Activated T-cell treated with anti-CD3 and anti-CD28 coated beads for 24 hours (primary cell): ENCODE measurements at regions not wholly inside any gene's neighbourhood (a gene's known extent, or its start where the extent isn't known, plus 50 kb on each side); places are given as distances from the start of the nearest gene placed in this dataset.
"Not testable (repeated sequence)": the region's sequence is repeated elsewhere in the genome, so short reads cannot be mapped to it uniquely, and the experiment has no call there.

ENCODE experiments used
- DNase-seq: peaks from one replicate; pipeline ENCODE4 v3.0.0-alpha.2; 2020; ENCODE audit warnings: low read depth

GRCh38 chr3:82015241-82015640 lies 253.8 kb upstream of the GBE1 start:
- no peak for DNase-seq

DNA sequence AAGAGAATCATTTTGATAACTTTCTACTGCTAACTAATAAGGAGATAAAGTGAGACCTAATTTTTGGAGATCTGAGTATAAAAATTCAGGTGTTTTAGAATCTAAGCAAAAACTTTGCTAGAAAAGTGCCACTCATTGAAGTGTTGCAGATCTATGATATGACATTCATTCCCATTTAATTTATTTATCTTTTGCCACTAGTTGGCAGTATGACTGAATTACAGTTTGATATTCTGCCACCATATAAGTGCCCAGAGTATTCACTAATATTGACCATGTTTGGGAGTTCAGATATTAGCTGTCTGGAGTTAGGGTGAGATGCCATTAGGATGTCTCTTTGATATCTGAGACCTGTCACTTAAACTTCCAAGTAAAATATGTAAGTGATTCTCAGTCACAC lies 251.3 kb upstream of the GBE1 start:
- no peak for DNase-seq

DNA sequence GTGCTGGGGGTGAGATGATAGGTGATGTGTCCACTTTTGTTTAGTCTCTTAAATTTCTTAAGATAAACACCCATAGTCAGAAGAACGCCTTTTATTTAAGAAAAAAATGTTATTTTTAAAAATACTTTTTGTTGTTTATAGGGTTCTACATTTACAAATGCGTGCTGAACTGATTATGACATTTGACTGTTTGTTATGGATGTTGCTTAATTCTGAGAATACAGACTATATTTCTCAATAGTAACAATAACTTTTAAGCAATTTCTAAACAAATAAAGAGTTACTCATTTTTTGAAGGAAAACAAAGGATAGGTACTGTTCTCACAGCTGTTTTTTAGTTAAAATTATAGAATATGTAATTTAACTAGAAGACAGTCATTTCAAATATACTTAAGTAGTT lies 249.9 kb upstream of the GBE1 start:
- DNase-seq: no peak

DNA sequence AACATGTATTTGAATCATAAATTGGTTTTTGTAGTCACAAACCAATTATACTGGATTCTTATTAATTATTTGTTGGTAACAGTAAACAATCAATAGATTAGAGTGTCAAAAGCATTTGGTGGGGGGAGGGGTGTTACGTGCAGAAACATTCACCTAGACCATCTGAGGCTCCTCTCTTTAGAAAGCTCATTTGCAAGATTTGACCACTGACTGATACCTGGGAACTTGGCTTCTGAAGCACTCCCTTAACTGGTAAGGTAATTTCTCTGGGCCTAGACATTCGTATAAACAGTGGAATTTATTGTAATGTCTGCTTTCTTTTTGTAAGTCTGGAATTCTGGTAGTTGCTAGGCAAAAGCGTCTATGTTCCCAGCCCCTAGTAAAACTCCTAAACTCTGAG lies 243.8 kb upstream of the GBE1 start:
- no peak for DNase-seq

DNA sequence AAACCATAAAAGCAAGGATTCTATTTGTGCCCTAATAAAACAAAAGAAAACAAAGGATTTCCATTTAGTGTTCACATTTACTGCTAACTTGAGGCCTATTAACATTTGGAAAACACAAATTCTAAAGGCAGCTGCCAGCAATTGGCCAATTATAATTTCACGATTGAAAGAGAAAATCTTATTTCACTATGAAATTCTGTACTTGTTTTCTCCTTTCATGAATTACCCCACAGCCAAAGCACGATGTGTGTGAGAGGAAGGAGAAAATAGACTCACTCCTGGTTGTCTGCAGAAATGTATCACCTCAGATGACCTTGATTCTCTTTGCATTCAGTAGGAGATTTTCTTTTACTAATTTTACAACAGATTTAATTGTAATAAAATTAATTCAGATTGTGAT lies 242.8 kb upstream of the GBE1 start:
- no peak for DNase-seq

GRCh38 chr3:82002986-82003642 lies 241.7 kb upstream of the GBE1 start:
- no peak for DNase-seq

GRCh38 chr3:82002491-82002890 lies 241.0 kb upstream of the GBE1 start:
- DNase-seq: no peak

DNA sequence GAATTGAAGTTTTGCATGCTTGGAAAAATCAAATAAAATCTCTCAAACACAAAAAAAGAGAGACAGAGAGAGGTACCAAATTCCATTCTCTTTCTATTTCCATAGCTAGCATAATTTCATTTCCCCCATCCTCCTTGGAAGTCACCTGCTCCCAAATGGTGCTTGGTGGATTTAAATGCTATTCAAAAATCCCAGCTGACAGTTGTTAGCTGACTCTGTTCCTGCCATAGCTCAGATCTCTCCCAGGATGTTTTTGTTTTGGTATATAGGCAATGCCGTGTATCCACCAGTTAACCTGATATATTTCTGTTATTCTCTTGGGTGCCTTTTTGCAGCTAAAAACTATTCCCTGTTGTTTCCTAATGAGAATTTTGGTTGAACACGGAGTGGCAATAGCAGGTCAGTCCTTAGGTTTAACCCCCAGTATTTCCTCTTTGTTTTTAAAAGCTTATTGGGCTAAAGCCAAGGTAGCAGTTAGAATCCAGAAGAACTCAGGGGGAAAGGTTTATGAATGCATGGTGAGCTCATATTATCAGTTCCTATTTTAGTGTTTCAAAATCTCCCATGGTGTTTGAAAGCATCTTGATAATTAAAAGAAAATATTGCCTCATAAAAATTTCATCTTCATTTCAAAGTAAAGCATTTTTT lies 240.0 kb upstream of the GBE1 start:
- no peak for DNase-seq

- DNase-seq: no peak
Measured at GRCh38 chr3:82000773-82001172, 239.3 kb upstream of the GBE1 start.

- DNase-seq: no peak
Measured at GRCh38 chr3:82000350-82000749, 238.9 kb upstream of the GBE1 start.

DNA sequence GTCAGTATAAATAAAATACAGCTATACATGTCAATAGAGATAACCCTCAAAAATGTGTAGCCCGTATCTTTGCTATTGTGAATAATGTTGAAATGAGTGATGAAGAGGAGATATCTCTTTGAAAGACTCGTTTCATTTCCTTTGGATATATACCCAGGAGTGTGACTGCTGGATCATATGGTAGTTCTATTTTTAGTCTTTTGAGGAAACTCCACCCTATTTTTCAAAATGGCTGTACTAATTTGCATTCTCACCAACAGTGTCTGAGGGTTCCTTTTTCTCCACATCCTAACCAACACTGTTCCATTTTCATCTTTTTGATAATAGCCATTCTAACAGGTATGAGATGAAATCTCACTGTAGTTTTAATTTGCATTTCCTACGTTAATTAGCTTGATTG lies 237.5 kb upstream of the GBE1 start:
- no peak for DNase-seq

DNA sequence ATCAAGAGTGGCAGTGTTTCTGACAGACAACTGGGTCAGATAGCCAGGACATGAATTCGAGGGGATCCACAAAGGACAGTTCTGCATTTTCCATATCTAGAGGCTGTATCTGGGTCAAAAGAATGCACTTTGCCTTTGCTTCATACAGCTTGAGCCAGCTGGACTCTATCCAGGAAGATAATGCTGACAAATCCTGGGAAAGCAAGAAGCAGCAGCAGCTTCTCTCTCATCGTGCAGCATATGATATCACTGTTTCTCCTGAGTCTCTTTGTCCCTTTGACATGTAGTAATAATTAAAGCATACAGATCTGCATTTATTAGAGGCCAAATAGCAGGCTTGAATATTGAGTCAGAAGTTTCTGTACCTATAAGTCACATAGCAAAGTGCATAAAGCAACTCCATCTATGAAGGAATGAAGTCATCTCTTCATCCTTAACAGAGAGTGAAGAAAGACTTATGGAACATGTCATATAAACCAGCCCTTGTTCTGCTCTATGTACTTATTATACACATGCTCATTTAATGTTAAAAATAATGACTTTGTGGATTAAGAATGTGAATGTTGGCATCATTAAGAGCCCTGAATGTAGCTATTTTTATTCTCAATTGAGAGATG lies 236.8 kb upstream of the GBE1 start:
- no peak for DNase-seq

DNA sequence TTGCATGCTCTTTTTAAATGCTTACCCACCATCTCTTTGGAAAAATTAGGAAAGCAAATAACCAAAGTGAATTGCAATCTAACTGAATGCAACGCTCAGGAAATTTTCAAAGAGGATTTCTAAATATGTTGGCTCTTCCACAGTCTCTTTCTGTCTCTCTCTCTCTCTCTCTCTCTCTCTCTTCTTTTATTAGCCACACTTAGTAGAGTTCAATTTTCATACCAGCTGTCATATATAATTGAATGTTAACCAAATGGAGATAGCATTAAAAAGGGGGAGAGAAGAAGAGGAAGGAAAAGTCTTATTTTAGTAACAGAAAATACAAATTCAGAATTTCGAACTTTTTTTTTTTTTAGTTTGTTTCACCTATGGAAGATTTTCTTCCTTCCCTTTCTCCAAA lies 235.9 kb upstream of the GBE1 start:
- no peak for DNase-seq

- no peak for DNase-seq
Measured at GRCh38 chr3:81995329-81995728, 233.9 kb upstream of the GBE1 start.

DNA sequence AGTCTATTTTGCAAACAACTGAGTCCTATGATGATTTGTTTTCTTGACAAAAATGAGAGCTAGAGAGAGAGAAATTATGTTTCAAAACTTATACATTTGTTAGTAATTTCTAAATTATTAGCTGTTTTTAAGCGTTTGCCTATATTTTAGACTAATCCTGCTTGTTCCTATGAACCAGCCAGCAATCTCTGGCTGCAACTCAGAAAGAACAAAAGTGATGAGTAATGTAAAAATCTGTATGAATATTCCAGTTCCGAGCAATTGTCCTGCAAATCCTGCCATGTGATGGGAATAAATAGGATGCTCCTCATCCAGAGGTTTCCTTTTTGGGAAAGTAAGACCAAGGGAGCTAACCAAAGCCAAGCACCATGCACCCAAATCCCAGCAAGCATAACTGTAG lies 228.3 kb upstream of the GBE1 start:
- DNase-seq: no peak

GRCh38 chr3:81989274-81989673 lies 227.8 kb upstream of the GBE1 start:
- no peak for DNase-seq

- DNase-seq: not testable (repeated sequence)
Measured at GRCh38 chr3:81987412-81987811, 226.0 kb upstream of the GBE1 start.

GRCh38 chr3:81985996-81986723 lies 224.7 kb upstream of the GBE1 start:
- DNase-seq: no peak

- no peak for DNase-seq
Measured at GRCh38 chr3:81983382-81983781, 221.9 kb upstream of the GBE1 start.

GRCh38 chr3:81980596-81981494 lies 219.4 kb upstream of the GBE1 start:
- no peak for DNase-seq

GRCh38 chr3:81974751-81975150 lies 213.3 kb upstream of the GBE1 start:
- no peak for DNase-seq

- no peak for DNase-seq
Measured at GRCh38 chr3:81968658-81969057, 207.2 kb upstream of the GBE1 start.
